IMR-90 (cell line): ENCODE measurements at regions not wholly inside any gene's neighbourhood (a gene's known extent, or its start where the extent isn't known, plus 50 kb on each side); places are given as distances from the start of the nearest gene placed in this dataset.

Experiments
- ATAC-seq: fragments of 200-7000 bp; cut with Tn5 transposase; 2 replicates; pipeline ENCODE4 v1.9.1; 2020; ENCODE audit warnings: low read depth, mild to moderate bottlenecking, moderate library complexity
- BruUV-seq: library from RNA; stranded (reverse); fragments of 400-500 nt; replicated peaks from 2 replicates; lab custom pipeline; 2021; lab: Mats Ljungman, UMichigan
- CTCF ChIA-PET: fragments of 300-600 bp; formaldehyde crosslinking; extraction: SDS; loops from one replicate; lab custom pipeline; 2021; ENCODE audit warnings: antibody characterized with exemption; lab: Yijun Ruan, JAX
- POLR2A ChIA-PET: fragments of 300-600 bp; sonication (Branson Sonifier 250); formaldehyde crosslinking; loops from one replicate; lab custom pipeline; 2022; ENCODE audit warnings: antibody characterized with exemption; ENCODE audit not compliant: unreplicated experiment; lab: Charles Lee
- DNase-seq: peaks from one replicate; pipeline ENCODE4 v3.0.0; 2013
- H2AFZ ChIP-seq: replicated peaks from 2 replicates; pipeline ENCODE3; 2013; ENCODE audit warnings: low read length, mild to moderate bottlenecking; ENCODE audit not compliant: poor library complexity
- H2AK5ac ChIP-seq: 2 replicates; pipeline ENCODE4 v1.6.1; 2013; ENCODE audit warnings: low read depth, low read length, inconsistent platforms
- H2AK9ac ChIP-seq: replicated peaks from 2 replicates; pipeline ENCODE3; 2013; ENCODE audit warnings: mild to moderate bottlenecking, low read depth, low read length, moderate library complexity; ENCODE audit not compliant: poor library complexity
- H2BK120ac ChIP-seq: 2 replicates; pipeline ENCODE4 v1.6.1; 2013; ENCODE audit warnings: low read depth, low read length, inconsistent platforms
- H2BK15ac ChIP-seq: 3 replicates; pipeline ENCODE4 v1.6.1; 2013; ENCODE audit warnings: low read depth, low read length, inconsistent platforms
- H2BK20ac ChIP-seq: 2 replicates; pipeline ENCODE4 v1.6.1; 2013; ENCODE audit warnings: low read depth, mild to moderate bottlenecking, inconsistent platforms, low read length, moderate library complexity
- H2BK5ac ChIP-seq: 2 replicates; pipeline ENCODE4 v1.6.1; 2013; ENCODE audit warnings: mild to moderate bottlenecking, low read depth, low read length, inconsistent platforms; ENCODE audit not compliant: poor library complexity, severe bottlenecking
- H3K14ac ChIP-seq: replicated peaks from 2 replicates; pipeline ENCODE4 v1.6.1; 2013; ENCODE audit warnings: low read depth, low read length, inconsistent platforms
- H3K18ac ChIP-seq: 2 replicates; pipeline ENCODE4 v1.6.1; 2013; ENCODE audit warnings: low read depth, low read length, control low read depth
- H3K23ac ChIP-seq: 2 replicates; pipeline ENCODE4 v1.6.1; 2013; ENCODE audit warnings: low read depth, low read length, inconsistent platforms
- H3K27ac ChIP-seq: 2 replicates; pipeline ENCODE4 v1.5.1; 2013; ENCODE audit warnings: mild to moderate bottlenecking, control low read depth, low read length; ENCODE audit not compliant: insufficient read depth
- H3K27me3 ChIP-seq: 2 replicates; pipeline ENCODE4 v1.6.1; 2013; ENCODE audit warnings: low read length; ENCODE audit not compliant: control insufficient read depth, insufficient read depth
- H3K36me3 ChIP-seq: 2 replicates; pipeline ENCODE4 v1.6.1; 2013; ENCODE audit warnings: low read length, mixed read lengths; ENCODE audit not compliant: control insufficient read depth, insufficient read depth
- H3K4ac ChIP-seq: 2 replicates; pipeline ENCODE4 v1.6.1; 2013; ENCODE audit warnings: low read depth, low read length, inconsistent platforms
- H3K4me1 ChIP-seq: 2 replicates; pipeline ENCODE4 v1.6.1; 2013; ENCODE audit warnings: low read length, mixed read lengths; ENCODE audit not compliant: control insufficient read depth, insufficient read depth
- H3K4me2 ChIP-seq: 2 replicates; pipeline ENCODE4 v1.6.1; 2013; ENCODE audit warnings: low read depth, mild to moderate bottlenecking, control low read depth, low read length, moderate library complexity
- H3K4me3 ChIP-seq: 2 replicates; pipeline ENCODE4 v1.5.1; 2013; ENCODE audit warnings: low read depth, mild to moderate bottlenecking, control low read depth, low read length, moderate library complexity; ENCODE audit not compliant: insufficient read depth
- H3K56ac ChIP-seq: 2 replicates; pipeline ENCODE4 v1.6.1; 2013; ENCODE audit warnings: low read length, inconsistent platforms; ENCODE audit not compliant: insufficient read depth; ENCODE audit errors: extremely low read depth
- H3K79me1 ChIP-seq, 2 experiments: 2 replicates each; pipeline ENCODE4 v1.6.1; 2013; ENCODE audit warnings: low read length in 2 of 2, inconsistent platforms in 1 of 2, low read depth in 1 of 2
- H3K9ac ChIP-seq: 2 replicates; pipeline ENCODE4 v1.6.1; 2013; ENCODE audit warnings: low read depth, low read length, control low read depth
- H3K9me1 ChIP-seq: 2 replicates; pipeline ENCODE4 v1.6.1; 2013; ENCODE audit warnings: low read length, inconsistent platforms; ENCODE audit not compliant: insufficient read depth
- H3K9me3 ChIP-seq: 2 replicates; pipeline ENCODE4 v1.6.1; 2013; ENCODE audit warnings: low read length; ENCODE audit not compliant: control insufficient read depth, insufficient read depth
- H4K20me1 ChIP-seq: 2 replicates; pipeline ENCODE4 v1.6.1; 2013; ENCODE audit warnings: low read length, inconsistent platforms; ENCODE audit not compliant: insufficient read depth
- H4K5ac ChIP-seq: 2 replicates; pipeline ENCODE4 v1.6.1; 2013; ENCODE audit warnings: mild to moderate bottlenecking, low read depth, low read length, control low read depth
- H4K8ac ChIP-seq, 2 experiments: 2 replicates each; pipeline ENCODE4 v1.6.1; 2013; ENCODE audit warnings: low read depth in 2 of 2, low read length in 2 of 2, control low read depth in 1 of 2, inconsistent platforms in 1 of 2
- H4K91ac ChIP-seq: 2 replicates; pipeline ENCODE4 v1.6.1; 2013; ENCODE audit warnings: low read depth, low read length, inconsistent platforms; ENCODE audit not compliant: insufficient read depth
- SMC3 ChIP-seq: fragments of 150-350 bp; IDR thresholded peaks from 2 replicates; pipeline ENCODE4 v1.6.1; 2016; ENCODE audit warnings: low read depth, mild to moderate bottlenecking, antibody characterized with exemption, low read length, moderate library complexity
- WGBS, 2 experiments: methylation state at CpG; one replicate each; pipeline versions ENCODE4 v1.1.5 to v1.1.7; 2013; ENCODE audit warnings: missing lambda C conversion rate in 2 of 2; ENCODE audit not compliant: insufficient read length in 1 of 2; ENCODE audit errors: extremely low coverage in 2 of 2; 5-methylcytosine and 5-hydroxymethylcytosine counted together
- dilution Hi-C: fragments of 300-500 bp; cut with HindIII; formaldehyde crosslinking; loops from one replicate; pipeline ENCODE4 v1.14.3; 2018; ENCODE audit warnings: low sequenced_read_pairs; ENCODE audit not compliant: unreplicated experiment
- in situ Hi-C: fragments of 300-500 bp; cut with MboI; formaldehyde crosslinking; loops from 3 replicates; pipeline ENCODE4 v1.14.3; 2019; ENCODE audit warnings: low sequenced_read_pairs, inconsistent platforms, mixed read lengths
- intact Hi-C: fragments of 100-400 bp; cut with micrococcal nuclease; formaldehyde crosslinking; loops from 2 replicates; pipeline ENCODE4 v1.10.0; 2022

GRCh38 chr16:48812856-48813255 is 202.9 kb upstream of the N4BP1 start:
- H4K91ac ChIP-seq, result no peak overlapping the region
- in situ Hi-C loops (no loop called here), dilution Hi-C loops (no loop called here), intact Hi-C loops (no loop called here)
- H3K9me1 ChIP-seq, result no peaks in the 10 kb centered on the region
- H4K8ac ChIP-seq, result no peak overlapping the region
- H2BK15ac ChIP-seq, result no peak overlapping the region
- no peak overlapping the region for H3K18ac ChIP-seq
- WGBS, 2 experiments, result 50% methylated on average over 1 of the region's 4 CpGs; no CpG with 5 or more reads in 1 of the 2 experiments
- no peak overlapping the region for H3K9ac ChIP-seq
- no peak for TF ChIP-seq SMC3
- no TSS peak for BruUV-seq
- no peak overlapping the region for H2BK20ac ChIP-seq
- H3K14ac ChIP-seq, result no peak overlapping the region
- H3K9me3 ChIP-seq, result no peaks in the 10 kb centered on the region
- H3K23ac ChIP-seq, result no peak overlapping the region
- H2AK9ac ChIP-seq, result no peak overlapping the region
- no peaks in the 10 kb centered on the region for H4K20me1 ChIP-seq
- no peak overlapping the region for H2BK120ac ChIP-seq
- H2AFZ ChIP-seq, result no peak overlapping the region
- H3K27me3 ChIP-seq, result peaks cover 18% of the 10 kb centered on the region
- no peaks in the 10 kb centered on the region for H3K36me3 ChIP-seq
- DNase-seq, result no peak
- no peak overlapping the region for H2AK5ac ChIP-seq
- H3K56ac ChIP-seq, result no peak overlapping the region
- H3K4me3 ChIP-seq, result no peak overlapping the region
- H3K79me1 ChIP-seq, result no peaks in the 10 kb centered on the region
- ATAC-seq, result no peak
- POLR2A ChIA-PET, result no interaction called here
- H3K4ac ChIP-seq, result no peak overlapping the region
- no peaks in the 10 kb centered on the region for H3K4me1 ChIP-seq
- H3K4me2 ChIP-seq, result no peak overlapping the region
- H4K5ac ChIP-seq, result no peak overlapping the region
- CTCF ChIA-PET, result no interaction called here
- no peak overlapping the region for H2BK5ac ChIP-seq
- H3K27ac ChIP-seq, result no peak overlapping the region
